HG03442 (cell line): ENCODE measurements at regions not wholly inside any gene's neighbourhood (a gene's known extent, or its start where the extent isn't known, plus 50 kb on each side); places are given as distances from the start of the nearest gene placed in this dataset.

Experiments
- ATAC-seq: cut with Tn5 transposase; IDR thresholded peaks from one replicate; pipeline ENCODE4 v1.9.1; 2021; ENCODE audit warnings: mild to moderate bottlenecking, moderate library complexity; ENCODE audit not compliant: unreplicated experiment

DNA sequence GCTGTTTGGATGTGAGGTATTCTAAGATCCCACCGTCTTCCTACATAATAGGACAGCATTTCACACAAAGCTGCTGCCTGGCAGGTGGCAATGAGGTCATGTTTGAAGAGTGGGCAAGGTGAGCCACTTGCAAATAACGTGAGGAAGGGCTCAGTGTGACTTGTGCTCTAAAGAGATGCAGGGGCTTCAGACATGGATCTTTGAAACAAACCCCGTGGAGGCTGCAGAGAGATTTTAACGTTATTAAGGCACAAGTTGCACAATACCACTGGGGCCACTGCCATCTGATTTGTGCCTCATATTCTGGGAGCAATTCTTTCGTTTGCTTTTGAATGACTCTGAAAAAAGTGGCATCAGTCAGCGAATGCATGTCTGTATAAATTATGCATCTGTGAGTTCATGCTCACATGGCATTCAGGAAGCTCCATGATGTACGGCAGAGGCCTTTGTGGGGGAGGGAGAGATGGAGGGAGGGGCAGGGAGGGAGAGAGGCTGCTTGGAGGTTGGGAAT, 362.0 kb downstream of the SOX11 start:
- no peak for ATAC-seq

DNA sequence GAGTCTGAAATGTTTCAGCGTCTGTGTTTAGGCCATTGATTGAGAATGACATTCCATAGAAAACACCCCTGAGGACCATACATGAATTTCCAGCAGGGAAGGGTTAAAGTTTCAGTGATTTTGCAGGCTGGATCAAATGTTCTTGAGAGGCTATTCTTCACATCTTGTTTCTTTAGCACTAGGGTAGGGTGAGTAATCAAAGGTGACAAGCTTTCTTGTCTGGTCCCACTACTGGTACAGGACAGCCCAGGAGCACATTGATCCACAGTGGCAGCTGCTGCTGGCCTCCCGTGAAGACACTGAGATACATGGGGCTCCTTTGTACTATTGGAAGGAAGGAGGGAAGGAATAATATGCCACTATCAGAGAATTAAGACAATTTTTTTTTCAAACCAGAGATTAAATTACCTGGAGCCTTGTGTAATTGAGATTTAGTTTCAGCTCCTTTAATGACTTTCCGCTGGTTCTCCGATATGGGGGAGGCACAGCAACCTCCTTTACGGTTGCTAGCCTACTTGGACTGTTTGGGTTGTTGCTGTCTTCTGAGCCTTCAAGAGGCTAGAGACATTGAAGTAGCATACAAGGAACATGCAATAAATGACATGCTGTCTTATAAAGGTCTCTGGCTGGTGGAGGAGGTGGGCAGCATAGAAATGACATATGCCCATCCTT, 368.9 kb downstream of the SOX11 start:
- no peak for ATAC-seq

GRCh38 chr2:6064757-6065156, 372.6 kb downstream of the SOX11 start:
- no peak for ATAC-seq

DNA sequence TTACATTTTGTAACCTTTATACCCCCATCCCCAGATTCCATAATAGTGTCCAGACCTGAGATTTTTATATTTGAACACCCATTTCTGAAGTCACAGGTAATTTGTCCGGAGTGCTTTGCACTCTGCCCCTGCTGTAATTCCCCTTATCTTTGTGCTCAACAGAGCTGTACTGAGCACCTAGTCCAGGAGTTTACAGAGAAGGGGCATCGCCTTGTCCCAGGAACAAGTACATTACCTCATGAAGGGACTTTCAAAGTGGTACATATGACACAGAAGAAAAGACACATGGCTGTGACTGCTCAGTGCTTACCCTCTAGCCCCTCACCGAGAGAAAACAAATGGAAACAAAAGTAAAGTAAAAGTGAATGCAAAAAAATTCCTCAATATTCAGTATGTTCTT, 373.5 kb downstream of the SOX11 start:
- ATAC-seq = no peak

- no peak for ATAC-seq
Measured at GRCh38 chr2:6067089-6067488, 374.9 kb downstream of the SOX11 start.

- ATAC-seq = no peak
Measured at GRCh38 chr2:6067806-6068205, 375.6 kb downstream of the SOX11 start.

- no peak for ATAC-seq
Measured at GRCh38 chr2:6068429-6068828, 376.2 kb downstream of the SOX11 start.

DNA sequence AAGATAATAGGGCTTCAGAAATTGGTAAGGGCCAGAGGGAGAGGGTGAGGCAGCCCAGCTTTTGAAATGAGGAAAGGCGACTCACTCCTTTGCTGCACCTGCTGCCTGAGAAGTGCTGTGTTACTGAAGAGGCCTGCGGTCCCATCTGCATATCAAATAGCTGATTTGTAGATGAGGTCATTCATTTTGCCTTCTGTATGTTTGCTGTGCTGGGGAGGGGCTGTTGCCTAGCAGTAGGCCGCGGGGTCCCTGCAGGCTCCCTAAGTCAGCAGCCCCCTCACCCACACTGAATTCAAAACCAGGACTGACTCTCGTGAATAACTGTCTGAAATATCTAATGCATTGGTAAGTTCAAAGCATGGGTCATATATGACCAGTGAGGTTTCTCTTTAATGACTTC, 377.2 kb downstream of the SOX11 start:
- ATAC-seq = no peak

DNA sequence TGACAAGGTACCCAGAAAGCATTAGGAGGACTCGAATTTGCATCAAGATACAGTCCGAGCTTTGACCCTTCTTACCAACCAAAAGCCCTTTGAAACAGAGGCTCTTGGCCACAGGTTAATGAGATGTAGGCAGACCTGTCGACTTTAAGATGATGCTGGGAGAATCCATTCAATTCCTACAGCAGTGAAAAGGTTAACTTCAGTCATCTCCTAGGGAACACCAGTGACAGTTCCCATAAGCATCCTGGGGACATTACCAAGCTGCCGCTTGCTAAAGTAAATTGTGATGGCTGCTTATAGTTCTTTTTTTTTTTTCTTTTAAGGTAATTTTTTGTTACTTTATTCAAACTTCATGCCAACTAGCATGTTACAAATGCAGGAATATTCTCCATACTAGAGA, 379.3 kb downstream of the SOX11 start:
- no peak for ATAC-seq

DNA sequence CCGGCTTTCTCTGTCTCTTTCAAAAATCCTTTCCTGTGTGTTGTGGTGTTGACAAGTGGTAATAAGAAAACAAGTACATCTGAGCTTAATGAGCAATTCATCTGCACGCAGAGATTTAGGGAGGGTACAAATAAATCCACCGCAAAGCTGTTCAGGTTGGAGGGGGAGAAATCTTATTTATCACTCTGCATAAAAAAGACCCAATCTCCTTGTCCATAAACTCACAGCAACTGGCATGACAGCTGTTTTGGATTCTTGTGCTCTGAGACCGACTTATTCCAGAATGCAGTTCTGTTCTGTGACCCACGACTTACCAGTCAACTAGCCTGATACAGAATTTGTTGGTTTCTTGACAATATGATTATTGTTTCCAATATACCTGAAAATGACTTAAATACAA, 380.1 kb downstream of the SOX11 start:
- no peak for ATAC-seq

DNA sequence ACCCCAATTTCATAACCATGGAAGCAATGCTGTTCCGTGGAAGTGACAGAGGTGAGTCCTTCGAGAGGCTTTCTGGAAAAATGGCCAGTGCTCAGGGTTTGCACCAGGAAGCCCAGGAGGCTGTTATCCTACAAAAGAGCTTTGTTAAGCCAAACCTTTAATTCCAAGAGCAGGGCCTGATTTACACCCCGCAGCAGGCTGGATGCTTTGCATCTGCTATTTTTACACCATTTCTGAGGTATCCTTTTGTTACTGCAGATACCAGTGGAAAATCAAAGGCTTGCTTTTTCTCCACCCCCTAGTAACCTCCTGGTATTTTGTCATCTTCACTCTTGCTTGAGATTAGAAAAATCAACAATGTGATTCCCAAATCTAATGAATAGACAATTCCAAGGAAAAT, 380.6 kb downstream of the SOX11 start:
- no peak for ATAC-seq

DNA sequence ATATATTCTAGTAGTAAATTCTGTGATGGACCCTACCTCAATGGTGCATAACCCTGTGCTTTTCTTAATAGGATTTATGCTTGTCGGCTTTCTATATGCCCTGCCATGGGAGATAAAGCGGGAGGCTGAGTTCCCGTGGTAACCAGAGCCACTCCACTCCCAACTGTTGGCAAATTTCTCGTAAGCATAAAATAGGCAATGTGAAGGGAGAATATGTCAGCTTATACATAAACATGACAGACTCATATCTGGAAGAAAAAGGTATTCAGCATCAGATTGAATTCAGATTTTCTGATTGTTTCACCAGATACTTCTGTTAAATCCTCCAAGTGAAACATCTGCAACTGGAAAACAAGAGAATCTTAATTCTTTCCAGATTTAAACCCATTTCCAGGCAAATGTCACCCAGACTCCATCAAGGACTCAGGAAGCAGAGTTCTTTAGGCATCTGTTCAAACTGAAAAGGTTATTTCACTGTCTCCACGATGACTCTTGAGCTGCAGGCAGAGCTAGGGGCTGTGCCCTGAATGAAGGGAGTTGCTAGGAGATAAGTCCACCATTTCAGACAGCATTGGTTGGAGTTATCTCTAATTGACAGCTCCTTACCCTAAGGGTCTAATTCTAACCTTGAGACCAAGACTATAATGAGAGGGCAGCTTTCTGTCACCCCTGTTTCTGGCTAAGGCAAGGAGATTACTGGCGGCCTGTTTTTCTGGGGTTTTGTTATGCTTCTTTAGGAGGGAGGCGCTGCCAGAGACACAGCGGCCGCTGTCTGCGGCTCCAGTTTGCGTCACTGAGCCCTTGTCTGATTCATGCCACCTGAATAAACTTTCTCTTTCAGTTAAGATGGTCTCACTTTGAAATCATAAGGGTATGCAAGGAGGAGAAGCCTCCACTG, 381.3 kb downstream of the SOX11 start:
- no peak for ATAC-seq

GRCh38 chr2:6074089-6074643, 382.0 kb downstream of the SOX11 start:
- ATAC-seq = no peak

DNA sequence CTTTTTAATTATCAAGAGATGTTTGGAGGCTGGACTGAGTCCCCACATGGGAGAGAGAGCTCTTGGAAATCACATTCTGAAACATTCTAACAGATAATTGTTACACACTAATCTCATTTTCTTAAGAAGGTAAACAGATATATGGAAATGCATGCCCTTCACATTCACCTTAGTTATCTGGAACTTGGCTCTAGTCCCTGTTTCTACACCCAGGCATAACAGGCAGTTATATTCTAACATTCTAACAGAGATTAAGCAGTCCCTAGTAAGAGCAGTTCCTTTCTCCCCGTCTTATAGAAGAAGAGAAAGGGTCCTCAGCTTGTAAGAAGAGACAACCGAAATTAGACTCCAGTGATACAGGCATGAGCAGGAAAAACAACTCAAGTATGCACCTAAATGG, 385.4 kb downstream of the SOX11 start:
- ATAC-seq = no peak

- no peak for ATAC-seq
Measured at GRCh38 chr2:6078414-6078813, 386.2 kb downstream of the SOX11 start.

GRCh38 chr2:6079405-6079804, 387.2 kb downstream of the SOX11 start:
- no peak for ATAC-seq

- ATAC-seq = no peak
Measured at GRCh38 chr2:6080932-6081753, 389.0 kb downstream of the SOX11 start.

- no peak for ATAC-seq
Measured at GRCh38 chr2:6081955-6082624, 389.9 kb downstream of the SOX11 start.

GRCh38 chr2:6082625-6083018, 390.4 kb downstream of the SOX11 start:
- no peak for ATAC-seq

- no peak for ATAC-seq
Measured at GRCh38 chr2:6083136-6083535, 391.0 kb downstream of the SOX11 start.
